Neural progenitor cell (in vitro differentiated cells): ENCODE measurements at regions not wholly inside any gene's neighbourhood (a gene's known extent, or its start where the extent isn't known, plus 50 kb on each side); places are given as distances from the start of the nearest gene placed in this dataset.

Source experiments
- EZH2 ChIP-seq: fragments of 200-600 bp; sonication (generic); IDR thresholded peaks from 2 replicates; pipeline ENCODE4 v1.6.1; 2017; ENCODE audit warnings: antibody characterized with exemption, mild to moderate bottlenecking, moderate library complexity
- TF ChIP-seq, protein P1 (sequence below): fragments of 200-600 bp; sonication (generic); IDR thresholded peaks from 2 replicates; pipeline ENCODE4 v1.5.1; 2017; ENCODE audit warnings: antibody characterized with exemption, mild to moderate bottlenecking

DNA sequence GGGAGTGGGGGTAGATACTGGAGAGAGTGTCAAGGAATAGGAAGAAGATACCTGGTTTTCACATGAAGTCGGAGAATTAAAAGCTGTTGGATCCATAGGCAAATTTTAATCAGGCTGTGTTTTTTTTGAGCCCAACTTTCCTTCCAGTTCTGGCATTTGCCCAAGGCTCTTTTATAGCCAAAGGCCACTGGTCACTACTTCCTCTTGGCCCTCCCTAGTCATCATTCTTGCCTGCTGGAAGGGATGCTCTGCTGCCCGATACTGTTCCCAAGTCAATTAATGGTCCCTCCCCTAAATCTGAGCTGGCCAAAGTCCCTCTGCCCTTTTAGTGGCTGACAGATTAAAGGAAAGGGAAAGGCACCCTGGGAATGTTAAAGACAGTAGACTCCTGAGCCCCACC, 102.8 kb upstream of the ZNF648 start:
- TF ChIP-seq, protein P1, sequence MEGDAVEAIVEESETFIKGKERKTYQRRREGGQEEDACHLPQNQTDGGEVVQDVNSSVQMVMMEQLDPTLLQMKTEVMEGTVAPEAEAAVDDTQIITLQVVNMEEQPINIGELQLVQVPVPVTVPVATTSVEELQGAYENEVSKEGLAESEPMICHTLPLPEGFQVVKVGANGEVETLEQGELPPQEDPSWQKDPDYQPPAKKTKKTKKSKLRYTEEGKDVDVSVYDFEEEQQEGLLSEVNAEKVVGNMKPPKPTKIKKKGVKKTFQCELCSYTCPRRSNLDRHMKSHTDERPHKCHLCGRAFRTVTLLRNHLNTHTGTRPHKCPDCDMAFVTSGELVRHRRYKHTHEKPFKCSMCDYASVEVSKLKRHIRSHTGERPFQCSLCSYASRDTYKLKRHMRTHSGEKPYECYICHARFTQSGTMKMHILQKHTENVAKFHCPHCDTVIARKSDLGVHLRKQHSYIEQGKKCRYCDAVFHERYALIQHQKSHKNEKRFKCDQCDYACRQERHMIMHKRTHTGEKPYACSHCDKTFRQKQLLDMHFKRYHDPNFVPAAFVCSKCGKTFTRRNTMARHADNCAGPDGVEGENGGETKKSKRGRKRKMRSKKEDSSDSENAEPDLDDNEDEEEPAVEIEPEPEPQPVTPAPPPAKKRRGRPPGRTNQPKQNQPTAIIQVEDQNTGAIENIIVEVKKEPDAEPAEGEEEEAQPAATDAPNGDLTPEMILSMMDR, result no peak
- TF ChIP-seq EZH2, result no peak
